ENCODE measurements at regions not wholly inside any gene's neighbourhood (a gene's known extent, or its start where the extent isn't known, plus 50 kb on each side); places are given as distances from the start of the nearest gene placed in this dataset.

- Histone ChIP-seq H3K9me3 (ENCODE audit: control insufficient read depth, low read depth, low read length) (no peaks in the 10 kb centered on the region), H3K4me1 (ENCODE audit: control insufficient read depth, insufficient read depth, low read length) (peaks cover 17% of the 10 kb centered on the region), H3K4me3 (ENCODE audit: low read length) (no peak overlapping the region), H3K27ac (ENCODE audit: low read length) (no peak overlapping the region), H3K36me3 (ENCODE audit: control insufficient read depth, insufficient read depth, low read length) (no peaks in the 10 kb centered on the region), H3K27me3 (ENCODE audit: control insufficient read depth, insufficient read depth, low read length) (no peaks in the 10 kb centered on the region)
- DNase-seq: no peak
- WGBS (ENCODE audit: insufficient coverage, low lambda C conversion rate): no CpG with 5 or more reads among the region's 6 CpGs
Measured at GRCh38 chr7:47678641-47679380, 96.9 kb upstream of the TNS3 start.

GRCh38 chr7:47677664-47678063 lies 95.8 kb upstream of the TNS3 start:
- Histone ChIP-seq H3K27ac (ENCODE audit: low read length) (no peak overlapping the region), H3K36me3 (ENCODE audit: control insufficient read depth, insufficient read depth, low read length) (no peaks in the 10 kb centered on the region), H3K27me3 (ENCODE audit: control insufficient read depth, insufficient read depth, low read length) (no peaks in the 10 kb centered on the region), H3K4me3 (ENCODE audit: low read length) (no peak overlapping the region), H3K4me1 (ENCODE audit: control insufficient read depth, insufficient read depth, low read length) (peaks cover 15% of the 10 kb centered on the region), H3K9me3 (ENCODE audit: control insufficient read depth, low read depth, low read length) (no peaks in the 10 kb centered on the region)
- DNase-seq: no peak
- no CpG with 5 or more reads among the region's 1 CpG for WGBS (ENCODE audit: insufficient coverage, low lambda C conversion rate)

- no peaks in the 10 kb centered on the region for H3K9me3 ChIP-seq (ENCODE audit: control insufficient read depth, low read depth, low read length)
- H3K27me3 ChIP-seq (ENCODE audit: control insufficient read depth, insufficient read depth, low read length): no peaks in the 10 kb centered on the region
- H3K27ac ChIP-seq (ENCODE audit: low read length): no peak overlapping the region
- DNase-seq: no peak
- no peaks in the 10 kb centered on the region for H3K36me3 ChIP-seq (ENCODE audit: control insufficient read depth, insufficient read depth, low read length)
- no peak overlapping the region for H3K4me3 ChIP-seq (ENCODE audit: low read length)
- peaks cover 14% of the 10 kb centered on the region for H3K4me1 ChIP-seq (ENCODE audit: control insufficient read depth, insufficient read depth, low read length)
- WGBS (ENCODE audit: insufficient coverage, low lambda C conversion rate): 100% methylated on average over 1 of the region's 2 CpGs
Measured at GRCh38 chr7:47677093-47677492, 95.2 kb upstream of the TNS3 start.

GRCh38 chr7:47672977-47673381 lies 91.1 kb upstream of the TNS3 start:
- Histone ChIP-seq H3K36me3 (ENCODE audit: control insufficient read depth, insufficient read depth, low read length) (no peaks in the 10 kb centered on the region), H3K4me1 (ENCODE audit: control insufficient read depth, insufficient read depth, low read length) (peaks cover 4% of the 10 kb centered on the region), H3K9me3 (ENCODE audit: control insufficient read depth, low read depth, low read length) (no peaks in the 10 kb centered on the region), H3K4me3 (ENCODE audit: low read length) (no peak overlapping the region), H3K27me3 (ENCODE audit: control insufficient read depth, insufficient read depth, low read length) (no peaks in the 10 kb centered on the region), H3K27ac (ENCODE audit: low read length) (no peak overlapping the region)
- peak; percentile 16 to 30 for DNase-seq
- WGBS (ENCODE audit: insufficient coverage, low lambda C conversion rate): 50% methylated on average over 1 of the region's 3 CpGs

GRCh38 chr7:47672271-47672791 lies 90.4 kb upstream of the TNS3 start:
- no peaks in the 10 kb centered on the region for H3K27me3 ChIP-seq (ENCODE audit: control insufficient read depth, insufficient read depth, low read length)
- H3K4me1 ChIP-seq (ENCODE audit: control insufficient read depth, insufficient read depth, low read length): peaks cover 4% of the 10 kb centered on the region
- no CpG with 5 or more reads among the region's 7 CpGs for WGBS (ENCODE audit: insufficient coverage, low lambda C conversion rate)
- no peak overlapping the region for H3K27ac ChIP-seq (ENCODE audit: low read length)
- no peaks in the 10 kb centered on the region for H3K36me3 ChIP-seq (ENCODE audit: control insufficient read depth, insufficient read depth, low read length)
- H3K4me3 ChIP-seq (ENCODE audit: low read length): no peak overlapping the region
- no peaks in the 10 kb centered on the region for H3K9me3 ChIP-seq (ENCODE audit: control insufficient read depth, low read depth, low read length)
- no peak for DNase-seq

- WGBS (ENCODE audit: insufficient coverage, low lambda C conversion rate): 100% methylated on average over 1 of the region's 13 CpGs
- Histone ChIP-seq H3K27me3 (ENCODE audit: control insufficient read depth, insufficient read depth, low read length) (no peaks in the 10 kb centered on the region), H3K4me3 (ENCODE audit: low read length) (no peak overlapping the region), H3K36me3 (ENCODE audit: control insufficient read depth, insufficient read depth, low read length) (no peaks in the 10 kb centered on the region), H3K27ac (ENCODE audit: low read length) (no peak overlapping the region), H3K4me1 (ENCODE audit: control insufficient read depth, insufficient read depth, low read length) (peaks cover 11% of the 10 kb centered on the region), H3K9me3 (ENCODE audit: control insufficient read depth, low read depth, low read length) (no peaks in the 10 kb centered on the region)
- no peak for DNase-seq
Measured at GRCh38 chr7:47671358-47671757, 89.4 kb upstream of the TNS3 start.

- no peak overlapping the region for H3K27ac ChIP-seq (ENCODE audit: low read length)
- DNase-seq: no peak
Measured at GRCh38 chr7:47670729-47671128, 88.8 kb upstream of the TNS3 start.

GRCh38 chr7:47669901-47670384 lies 88.0 kb upstream of the TNS3 start:
- 92% methylated on average over 2 of the region's 8 CpGs for WGBS (ENCODE audit: insufficient coverage, low lambda C conversion rate)
- Histone ChIP-seq H3K36me3 (ENCODE audit: control insufficient read depth, insufficient read depth, low read length) (no peaks in the 10 kb centered on the region), H3K27me3 (ENCODE audit: control insufficient read depth, insufficient read depth, low read length) (no peaks in the 10 kb centered on the region), H3K4me1 (ENCODE audit: control insufficient read depth, insufficient read depth, low read length) (peaks cover 20% of the 10 kb centered on the region), H3K27ac (ENCODE audit: low read length) (no peak overlapping the region), H3K4me3 (ENCODE audit: low read length) (no peak overlapping the region), H3K9me3 (ENCODE audit: control insufficient read depth, low read depth, low read length) (peaks cover 2% of the 10 kb centered on the region)
- no peak for DNase-seq

More at GRCh38 chr7:47670729-47671128, 88.8 kb upstream of the TNS3 start:
- no peaks in the 10 kb centered on the region for H3K27me3 ChIP-seq (ENCODE audit: control insufficient read depth, insufficient read depth, low read length)
- no CpG with 5 or more reads among the region's 6 CpGs for WGBS (ENCODE audit: insufficient coverage, low lambda C conversion rate)
- H3K4me1 ChIP-seq (ENCODE audit: control insufficient read depth, insufficient read depth, low read length): peaks cover 14% of the 10 kb centered on the region
- peaks cover under 1% of the 10 kb centered on the region for H3K9me3 ChIP-seq (ENCODE audit: control insufficient read depth, low read depth, low read length)
- H3K36me3 ChIP-seq (ENCODE audit: control insufficient read depth, insufficient read depth, low read length): no peaks in the 10 kb centered on the region
- H3K4me3 ChIP-seq (ENCODE audit: low read length): no peak overlapping the region

- H3K27me3 ChIP-seq (ENCODE audit: control insufficient read depth, insufficient read depth, low read length): no peaks in the 10 kb centered on the region
- no CpG with 5 or more reads among the region's 10 CpGs for WGBS (ENCODE audit: insufficient coverage, low lambda C conversion rate)
- peak; percentile 40 to 54 for DNase-seq
- no peaks in the 10 kb centered on the region for H3K36me3 ChIP-seq (ENCODE audit: control insufficient read depth, insufficient read depth, low read length)
- no peak overlapping the region for H3K4me3 ChIP-seq (ENCODE audit: low read length)
- peaks cover 2% of the 10 kb centered on the region for H3K9me3 ChIP-seq (ENCODE audit: control insufficient read depth, low read depth, low read length)
- H3K4me1 ChIP-seq (ENCODE audit: control insufficient read depth, insufficient read depth, low read length): peaks cover 21% of the 10 kb centered on the region
- H3K27ac ChIP-seq (ENCODE audit: low read length): no peak overlapping the region
Measured at GRCh38 chr7:47669178-47669891, 87.4 kb upstream of the TNS3 start.

GRCh38 chr7:47666164-47666862 lies 84.4 kb upstream of the TNS3 start:
- Histone ChIP-seq H3K27me3 (ENCODE audit: control insufficient read depth, insufficient read depth, low read length) (no peaks in the 10 kb centered on the region), H3K4me3 (ENCODE audit: low read length) (no peak overlapping the region), H3K9me3 (ENCODE audit: control insufficient read depth, low read depth, low read length) (peaks cover 2% of the 10 kb centered on the region), H3K27ac (ENCODE audit: low read length) (peak overlapping the region; percentile 87), H3K36me3 (ENCODE audit: control insufficient read depth, insufficient read depth, low read length) (no peaks in the 10 kb centered on the region), H3K4me1 (ENCODE audit: control insufficient read depth, insufficient read depth, low read length) (peaks cover 24% of the 10 kb centered on the region)
- no peak for DNase-seq
- WGBS (ENCODE audit: insufficient coverage, low lambda C conversion rate): 80% methylated on average over 1 of the region's 10 CpGs

Data from large intestine (tissue), 3 donors.